GM12891 (cell line): ENCODE measurements at regions not wholly inside any gene's neighbourhood (a gene's known extent, or its start where the extent isn't known, plus 50 kb on each side); places are given as distances from the start of the nearest gene placed in this dataset.

ENCODE experiments used
- PAX5 ChIP-seq: IDR thresholded peaks from 2 replicates; pipeline ENCODE4 v1.6.1; 2011; ENCODE audit warnings: low read length, moderate library complexity, mild to moderate bottlenecking; ENCODE audit not compliant: insufficient read depth, severe bottlenecking
- POLR2A ChIP-seq: IDR thresholded peaks from 2 replicates; pipeline ENCODE4 v1.6.1; 2011; ENCODE audit warnings: low read depth, low read length, control low read depth
- POLR2AphosphoS5 ChIP-seq: IDR thresholded peaks from 2 replicates; pipeline ENCODE4 v1.6.1; 2011; ENCODE audit warnings: low read depth, low read length, control low read depth
- POU2F2 ChIP-seq: IDR thresholded peaks from 2 replicates; pipeline ENCODE4 v1.6.1; 2011; ENCODE audit warnings: low read depth, mild to moderate bottlenecking, control low read depth, low read length, moderate library complexity
- SPI1 ChIP-seq: IDR thresholded peaks from 2 replicates; pipeline ENCODE4 v1.6.1; 2011; ENCODE audit warnings: low read depth, low read length, control low read depth
- TAF1 ChIP-seq: IDR thresholded peaks from 2 replicates; pipeline ENCODE4 v1.6.1; 2011; ENCODE audit warnings: low read depth, low read length, control low read depth

GRCh38 chr11:39960206-39960605, 1499.2 kb downstream of the LRRC4C start:
- TF ChIP-seq TAF1 (no peak), POLR2AphosphoS5 (no peak), POLR2A (no peak), PAX5 (no peak), SPI1 (no peak), POU2F2 (no peak)
